GM12891 (cell line): ENCODE measurements at regions not wholly inside any gene's neighbourhood (a gene's known extent, or its start where the extent isn't known, plus 50 kb on each side); places are given as distances from the start of the nearest gene placed in this dataset.

Experiments
- POLR2A ChIP-seq: IDR thresholded peaks from 2 replicates; pipeline ENCODE4 v1.6.1; 2011; ENCODE audit warnings: low read depth, low read length, control low read depth
- POLR2AphosphoS5 ChIP-seq: IDR thresholded peaks from 2 replicates; pipeline ENCODE4 v1.6.1; 2011; ENCODE audit warnings: low read depth, low read length, control low read depth
- TAF1 ChIP-seq: IDR thresholded peaks from 2 replicates; pipeline ENCODE4 v1.6.1; 2011; ENCODE audit warnings: low read depth, low read length, control low read depth

- TF ChIP-seq POLR2A (no peak), POLR2AphosphoS5 (no peak), TAF1 (no peak)
Measured at GRCh38 chr5:108617467-108618435, 129.9 kb upstream of the FER start.
